B cell (primary cell): ENCODE measurements at regions not wholly inside any gene's neighbourhood (a gene's known extent, or its start where the extent isn't known, plus 50 kb on each side); places are given as distances from the start of the nearest gene placed in this dataset.

ENCODE experiments used
- ATAC-seq: fragments of 200-7000 bp; cut with Tn5 transposase; one replicate; pipeline ENCODE4 v1.10.0; 2021; ENCODE audit warnings: low read depth, mild to moderate bottlenecking, moderate number of reproducible peaks, moderate library complexity
- CTCF ChIA-PET: fragments of 350-600 bp; sonication (Branson Sonifier 250); formaldehyde crosslinking; loops from one replicate; lab custom pipeline; 2021; ENCODE audit warnings: antibody characterized with exemption, inconsistent platforms; lab: Charles Lee
- POLR2A ChIA-PET: fragments of 350-600 bp; sonication (Branson Sonifier 250); formaldehyde crosslinking; loops from one replicate; lab custom pipeline; 2021; ENCODE audit warnings: antibody characterized with exemption; lab: Charles Lee
- DNase-seq: peaks from one replicate; pipeline ENCODE4 v3.0.0; 2013
- H2AFZ ChIP-seq: 2 replicates; pipeline ENCODE4 v1.6.1; 2012; ENCODE audit warnings: mild to moderate bottlenecking, low read depth, low read length; ENCODE audit not compliant: insufficient read depth, poor library complexity, severe bottlenecking
- H3K27ac ChIP-seq, 2 donors: 1 replicate in 1 of 2; 2 replicates in 1 of 2; pipeline ENCODE4 v1.5.1; 2012 to 2013; ENCODE audit warnings: low read length in 2 of 2, mild to moderate bottlenecking in 2 of 2, moderate library complexity in 1 of 2
- H3K27me3 ChIP-seq, 4 experiments: fragments of 200-600 bp in 1 of 4; sonication (generic) in 1 of 4; replicated peaks in 1 of 4; 1 replicate in 2 of 4; 2 replicates in 2 of 4; pipeline versions ENCODE4 v1.6.1 to v1.7.0; 2013 to 2016; ENCODE audit warnings: low read length in 3 of 4, mild to moderate bottlenecking in 2 of 4, mixed read lengths in 1 of 4, moderate library complexity in 1 of 4; ENCODE audit not compliant: insufficient read depth in 4 of 4, control insufficient read depth in 3 of 4; ENCODE audit errors: control extremely low read depth in 1 of 4
- H3K36me3 ChIP-seq, 2 experiments: replicated peaks in 1 of 2; 1 replicate in 1 of 2; 2 replicates in 1 of 2; pipeline versions ENCODE4 v1.6.1 to v1.7.1; 2013; ENCODE audit warnings: low read length in 1 of 2; ENCODE audit not compliant: insufficient read depth in 2 of 2, control insufficient read depth in 1 of 2; ENCODE audit errors: control extremely low read depth in 1 of 2, extremely low read depth in 1 of 2
- H3K4me1 ChIP-seq, 2 donors: fragments of 200-600 bp in 1 of 2; sonication (generic) in 1 of 2; 1 replicate in 1 of 2; 2 replicates in 1 of 2; pipeline versions ENCODE4 v1.5.1 to v1.6.1; 2013 to 2017; ENCODE audit warnings: low read length in 2 of 2; ENCODE audit not compliant: control insufficient read depth in 2 of 2, insufficient read depth in 2 of 2
- H3K4me2 ChIP-seq: replicated peaks from 2 replicates; pipeline ENCODE3; 2012; ENCODE audit warnings: mild to moderate bottlenecking, low read depth, low read length; ENCODE audit not compliant: poor library complexity, severe bottlenecking
- H3K4me3 ChIP-seq, 5 experiments: fragments of 200-600 bp in 1 of 5; sonication (generic) in 1 of 5; 1 replicate in 3 of 5; 2 replicates in 2 of 5; pipeline versions ENCODE4 v1.5.1 to v1.7.0; 2011 to 2016; ENCODE audit warnings: low read length in 4 of 5, mild to moderate bottlenecking in 4 of 5, low read depth in 2 of 5, control low read depth in 1 of 5, moderate library complexity in 1 of 5; ENCODE audit not compliant: insufficient read depth in 1 of 5; ENCODE audit errors: control extremely low read depth in 1 of 5, extremely low read depth in 1 of 5
- H3K79me2 ChIP-seq: fragments of 200-600 bp; sonication (generic); one replicate; pipeline ENCODE4 v1.6.0; 2016; ENCODE audit warnings: low read length; ENCODE audit not compliant: control insufficient read depth, insufficient read depth
- H3K9ac ChIP-seq: fragments of 200-600 bp; sonication (generic); 2 replicates; pipeline ENCODE4 v1.6.1; 2017; ENCODE audit warnings: mild to moderate bottlenecking, low read length, moderate library complexity
- H3K9me3 ChIP-seq, 3 donors: one replicate each; pipeline versions ENCODE4 v1.6.1 to v1.7.1; 2013; ENCODE audit warnings: low read length in 2 of 3; ENCODE audit not compliant: control insufficient read depth in 2 of 3, insufficient read depth in 1 of 3; ENCODE audit errors: control extremely low read depth in 1 of 3
- H4K20me1 ChIP-seq: 2 replicates; pipeline ENCODE4 v1.6.0; 2012; ENCODE audit warnings: mild to moderate bottlenecking, low read length; ENCODE audit not compliant: insufficient read depth, control insufficient read depth, poor library complexity, severe bottlenecking
- H3K27ac Mint-ChIP-seq: one replicate; pipeline ENCODE4 v1.8.0; 2021; ENCODE audit warnings: mixed read lengths
- H3K27me3 Mint-ChIP-seq: one replicate; pipeline ENCODE4 v1.8.0; 2021; ENCODE audit warnings: mixed read lengths
- H3K4me1 Mint-ChIP-seq: one replicate; pipeline ENCODE4 v1.8.0; 2021; ENCODE audit warnings: mixed read lengths
- H3K4me3 Mint-ChIP-seq: one replicate; pipeline ENCODE4 v1.8.0; 2021; ENCODE audit warnings: mixed read lengths
- H3K9me3 Mint-ChIP-seq: one replicate; pipeline ENCODE4 v1.8.0; 2022; ENCODE audit warnings: mixed read lengths; ENCODE audit not compliant: insufficient read depth
- EZH2 ChIP-seq: IDR thresholded peaks from 2 replicates; pipeline ENCODE4 v1.6.1; 2012; ENCODE audit warnings: borderline replicate concordance, low read depth, mild to moderate bottlenecking, moderate library complexity, low read length; ENCODE audit not compliant: insufficient read depth, poor library complexity, severe bottlenecking
- WGBS: methylation state at CpG from one replicate; pipeline ENCODE4 v1.1.5; 2013; ENCODE audit warnings: missing lambda C conversion rate; ENCODE audit not compliant: insufficient coverage; 5-methylcytosine and 5-hydroxymethylcytosine counted together
- intact Hi-C: fragments of 100-400 bp; cut with micrococcal nuclease; formaldehyde crosslinking; loops from one replicate; pipeline ENCODE4 v1.10.0; 2022
- TF ChIP-seq, protein P1 (sequence below): fragments of 200-600 bp; IDR thresholded peaks from one replicate; pipeline ENCODE4 v1.8.0; 2022; ENCODE audit warnings: antibody characterized with exemption, mild to moderate bottlenecking

- Histone ChIP-seq H4K20me1 (no peaks in the 10 kb centered on the region), H2AFZ (no peak overlapping the region), H3K9me3 (no peaks in the 10 kb centered on the region), H3K27me3 (no peaks in the 10 kb centered on the region), H3K36me3 (no peaks in the 10 kb centered on the region), H3K4me1 (no peaks in the 10 kb centered on the region), H3K4me2 (no peak overlapping the region), H3K4me3 (no peak overlapping the region), H3K27ac (no peak overlapping the region), H3K79me2 (no peaks in the 10 kb centered on the region), H3K9ac (no peak overlapping the region)
- H3K4me3 Mint-ChIP-seq: no peak overlapping the region
- intact Hi-C loops: no loop called here
- POLR2A ChIA-PET: no interaction called here
- no peaks in the 10 kb centered on the region for H3K9me3 Mint-ChIP-seq
- no peaks in the 10 kb centered on the region for H3K4me1 Mint-ChIP-seq
- no peak for TF ChIP-seq EZH2
- TF ChIP-seq, protein P1, sequence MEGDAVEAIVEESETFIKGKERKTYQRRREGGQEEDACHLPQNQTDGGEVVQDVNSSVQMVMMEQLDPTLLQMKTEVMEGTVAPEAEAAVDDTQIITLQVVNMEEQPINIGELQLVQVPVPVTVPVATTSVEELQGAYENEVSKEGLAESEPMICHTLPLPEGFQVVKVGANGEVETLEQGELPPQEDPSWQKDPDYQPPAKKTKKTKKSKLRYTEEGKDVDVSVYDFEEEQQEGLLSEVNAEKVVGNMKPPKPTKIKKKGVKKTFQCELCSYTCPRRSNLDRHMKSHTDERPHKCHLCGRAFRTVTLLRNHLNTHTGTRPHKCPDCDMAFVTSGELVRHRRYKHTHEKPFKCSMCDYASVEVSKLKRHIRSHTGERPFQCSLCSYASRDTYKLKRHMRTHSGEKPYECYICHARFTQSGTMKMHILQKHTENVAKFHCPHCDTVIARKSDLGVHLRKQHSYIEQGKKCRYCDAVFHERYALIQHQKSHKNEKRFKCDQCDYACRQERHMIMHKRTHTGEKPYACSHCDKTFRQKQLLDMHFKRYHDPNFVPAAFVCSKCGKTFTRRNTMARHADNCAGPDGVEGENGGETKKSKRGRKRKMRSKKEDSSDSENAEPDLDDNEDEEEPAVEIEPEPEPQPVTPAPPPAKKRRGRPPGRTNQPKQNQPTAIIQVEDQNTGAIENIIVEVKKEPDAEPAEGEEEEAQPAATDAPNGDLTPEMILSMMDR: no peak
- no peak for DNase-seq
- no peaks in the 10 kb centered on the region for H3K27me3 Mint-ChIP-seq
- ATAC-seq: no peak
- CTCF ChIA-PET: no interaction called here
- H3K27ac Mint-ChIP-seq: no peak overlapping the region
- WGBS: 100% methylated on average over 1 of the region's 1 CpG
These were observed 549.4 kb upstream of the API5 start for GRCh38 chr11:42762348-42762747.

- CTCF ChIA-PET: no interaction called here
- Mint-ChIP-seq H3K27ac (no peak overlapping the region), H3K27me3 (no peaks in the 10 kb centered on the region), H3K4me3 (no peak overlapping the region), H3K4me1 (no peaks in the 10 kb centered on the region), H3K9me3 (no peaks in the 10 kb centered on the region)
- Histone ChIP-seq H3K4me3 (no peak overlapping the region), H4K20me1 (no peaks in the 10 kb centered on the region), H3K79me2 (no peaks in the 10 kb centered on the region), H3K4me2 (no peak overlapping the region), H3K4me1 (no peaks in the 10 kb centered on the region), H3K27me3 (no peaks in the 10 kb centered on the region), H3K9ac (no peak overlapping the region), H3K27ac (no peak overlapping the region), H3K36me3 (no peaks in the 10 kb centered on the region), H2AFZ (no peak overlapping the region), H3K9me3 (no peaks in the 10 kb centered on the region)
- no peak for TF ChIP-seq EZH2
- TF ChIP-seq, protein P1: no peak
- intact Hi-C loops: no loop called here
- no peak for ATAC-seq
- POLR2A ChIA-PET: no interaction called here
- no peak for DNase-seq
- WGBS: 93% methylated on average over 2 of the region's 2 CpGs
These were observed 546.9 kb upstream of the API5 start for GRCh38 chr11:42764936-42765335.
